SH-SY5Y (cell line): ENCODE measurements at regions not wholly inside any gene's neighbourhood (a gene's known extent, or its start where the extent isn't known, plus 50 kb on each side); places are given as distances from the start of the nearest gene placed in this dataset.

Source experiments
- GATA2 ChIP-seq: IDR thresholded peaks from 2 replicates; pipeline ENCODE4 v1.6.1; 2011; ENCODE audit warnings: mild to moderate bottlenecking, low read depth, low read length
- GATA3 ChIP-seq: IDR thresholded peaks from 2 replicates; pipeline ENCODE4 v1.6.1; 2011; ENCODE audit warnings: low read depth, mild to moderate bottlenecking, low read length, moderate library complexity

DNA sequence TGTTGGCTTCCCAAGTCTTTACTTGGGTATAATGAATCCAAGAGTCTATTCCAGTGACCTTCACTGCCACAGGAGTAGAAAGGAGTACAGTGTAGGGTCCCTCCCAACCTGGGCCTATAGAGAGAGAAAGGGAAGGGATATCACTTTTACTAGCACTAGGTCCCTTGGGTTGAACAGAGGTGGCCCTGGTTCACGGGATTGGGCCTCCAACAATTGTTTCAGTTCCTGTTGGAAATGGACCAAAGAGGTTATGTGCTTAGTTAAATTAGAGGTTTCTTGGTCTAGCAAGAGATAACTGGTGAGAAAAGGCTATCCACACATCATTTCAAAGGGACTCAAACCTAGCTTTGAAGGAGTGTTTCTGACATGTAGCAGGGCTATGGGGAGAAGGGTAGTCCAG lies 57.1 kb upstream of the MED14 start:
- TF ChIP-seq GATA3 (no peak), GATA2 (no peak)

DNA sequence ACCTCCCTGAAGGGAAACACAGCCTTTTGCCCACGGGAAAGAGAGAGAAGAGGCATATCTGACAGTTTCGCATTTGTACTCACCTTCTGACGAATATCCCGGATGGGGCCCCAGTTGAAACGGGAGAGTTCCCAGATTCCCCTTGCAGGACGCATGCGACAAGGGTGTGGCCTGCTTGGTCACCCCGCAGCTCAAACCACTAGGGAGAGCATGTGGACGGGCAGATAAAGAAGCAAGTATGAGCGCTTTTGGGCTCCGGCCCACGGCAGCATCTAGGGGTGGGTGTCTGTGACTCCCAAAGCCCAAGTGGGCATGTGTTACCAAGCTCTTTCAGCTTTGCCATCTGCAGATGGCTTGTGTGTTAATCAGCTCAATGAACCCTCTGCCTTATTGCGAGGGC lies 70.1 kb upstream of the MED14 start:
- TF ChIP-seq GATA3 (no peak), GATA2 (no peak)

DNA sequence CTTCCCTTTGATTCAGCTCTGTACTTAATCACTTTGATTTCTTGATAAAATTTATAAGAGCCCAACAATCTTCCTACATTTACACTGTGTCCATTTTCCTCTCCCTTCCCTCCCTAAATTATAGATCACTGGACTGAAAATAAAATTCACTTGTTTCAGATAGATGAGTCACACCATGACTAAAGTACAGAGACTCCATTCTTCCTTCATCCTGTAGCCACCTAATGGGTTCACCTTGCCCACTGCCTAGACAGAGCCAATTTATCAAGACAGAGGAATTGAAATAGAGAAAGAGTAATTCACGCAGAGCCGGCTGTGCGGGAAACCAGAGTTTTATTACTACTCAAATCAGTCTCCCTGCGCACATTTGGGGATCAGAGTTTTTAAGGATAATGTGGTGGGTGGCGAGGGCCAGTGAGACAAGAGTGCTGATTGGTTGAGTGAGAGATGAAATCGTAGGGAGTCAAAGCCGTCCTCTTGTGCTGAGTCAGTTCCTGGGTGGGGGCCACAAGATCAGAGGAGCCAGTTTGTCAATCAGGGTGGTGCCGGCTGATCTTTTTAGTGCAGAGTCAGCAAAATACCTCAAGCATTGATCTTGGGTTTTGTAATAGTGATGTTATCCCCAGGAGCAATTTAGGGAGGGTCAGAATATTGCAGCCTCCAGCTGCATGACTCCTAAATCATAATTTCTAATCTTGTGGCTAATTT lies 71.3 kb upstream of the MED14 start:
- TF ChIP-seq GATA3 (no peak), GATA2 (no peak)

DNA sequence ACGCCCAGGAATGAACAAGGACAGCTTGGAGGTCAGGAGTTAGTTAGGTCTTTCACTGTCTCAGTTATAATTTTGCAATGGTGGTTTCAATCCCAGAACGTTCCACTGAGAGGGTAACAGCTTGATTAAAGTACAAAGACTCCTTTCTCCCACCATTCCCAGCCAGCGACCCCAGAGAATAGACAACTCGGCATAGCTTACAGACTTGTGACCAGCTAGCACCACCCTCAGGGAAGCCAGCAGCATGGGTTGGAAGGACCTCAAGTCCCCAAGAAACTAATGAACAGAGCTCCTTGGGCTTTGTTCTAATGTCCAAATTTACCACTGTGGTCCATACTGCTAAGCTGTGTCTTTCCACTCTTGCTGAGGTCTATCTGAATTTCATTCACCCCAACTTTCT lies 72.0 kb upstream of the MED14 start:
- no peak for TF ChIP-seq GATA3
- TF ChIP-seq GATA2 = no peak

DNA sequence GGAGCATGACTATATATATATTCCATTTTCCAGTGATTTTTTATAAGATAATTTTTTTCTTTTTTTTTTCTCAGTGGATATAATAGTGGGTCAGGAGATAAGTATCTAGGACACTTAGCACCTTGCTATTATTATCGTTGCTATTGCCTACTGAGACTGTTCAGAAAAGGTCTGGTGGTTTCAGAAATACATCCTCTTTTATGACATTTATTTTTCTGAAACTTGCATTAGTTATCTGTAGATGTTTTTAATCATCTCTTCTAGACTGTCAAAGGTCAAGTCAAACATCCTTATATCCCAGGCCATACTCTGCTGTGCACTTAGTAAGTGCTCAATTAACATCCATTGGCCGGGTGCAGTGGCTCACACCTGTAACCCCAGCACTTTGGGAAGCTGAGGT lies 72.9 kb upstream of the MED14 start:
- no peak for TF ChIP-seq GATA3
- TF ChIP-seq GATA2 = no peak

DNA sequence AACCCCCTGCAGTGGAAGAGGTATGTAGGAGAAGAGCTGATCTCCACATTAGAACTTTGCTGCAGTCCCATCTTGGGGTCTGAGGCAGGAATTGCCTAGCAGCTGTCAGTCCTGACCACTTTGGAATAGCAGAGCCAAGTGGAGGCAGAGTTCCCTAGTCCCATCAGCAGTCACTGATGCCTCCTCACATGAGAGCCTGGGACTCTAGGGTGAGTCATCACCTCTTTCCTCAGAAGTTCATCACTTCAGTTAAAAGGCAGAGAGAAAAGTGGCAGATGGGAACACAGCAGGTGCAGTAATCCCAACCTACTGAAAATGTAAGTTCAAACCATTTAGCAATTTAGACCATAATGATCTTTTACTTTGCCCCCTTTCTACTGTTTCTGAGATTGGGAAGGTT lies 73.9 kb upstream of the MED14 start:
- no peak for TF ChIP-seq GATA3
- no peak for TF ChIP-seq GATA2

DNA sequence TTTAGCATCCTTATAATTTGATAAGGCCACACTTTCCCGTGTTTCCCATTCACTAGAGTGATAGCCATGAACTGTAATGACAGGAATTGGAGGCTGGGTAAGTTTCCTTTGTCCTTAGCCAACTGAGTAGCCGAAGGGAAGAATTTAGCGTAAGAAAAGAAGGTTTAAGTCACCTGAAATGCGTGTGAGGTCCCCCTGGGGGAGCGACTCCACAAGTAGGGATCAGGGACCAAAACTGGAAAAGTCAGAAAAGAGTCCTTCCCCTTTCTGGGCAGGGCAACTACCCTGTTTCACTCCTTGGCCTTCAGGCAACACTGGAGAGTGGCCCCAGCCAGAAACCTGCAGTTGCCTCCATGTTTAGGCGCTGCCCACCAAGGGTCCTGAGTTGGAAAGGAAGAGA lies 81.6 kb upstream of the MED14 start:
- no peak for TF ChIP-seq GATA2
- no peak for TF ChIP-seq GATA3

DNA sequence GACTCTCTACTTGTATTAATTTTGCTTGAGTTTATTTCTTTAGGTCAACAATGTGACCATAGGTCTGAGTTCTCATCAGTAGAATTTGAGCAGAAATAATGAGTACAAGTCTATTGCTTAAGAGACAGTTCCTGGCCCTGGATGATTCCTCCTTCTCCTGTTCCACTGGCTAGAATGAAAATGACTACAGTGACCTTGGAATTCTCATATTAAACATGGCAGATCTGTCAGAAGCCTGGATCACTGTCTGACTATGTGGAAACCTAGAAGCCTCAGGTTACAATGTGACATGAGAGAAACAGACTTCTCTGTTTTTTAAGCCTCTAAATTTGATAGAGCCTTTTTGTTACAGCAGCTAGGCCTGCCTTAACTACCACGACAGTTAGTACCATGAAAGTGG lies 82.9 kb upstream of the MED14 start:
- TF ChIP-seq GATA3 (no peak), GATA2 (no peak)

DNA sequence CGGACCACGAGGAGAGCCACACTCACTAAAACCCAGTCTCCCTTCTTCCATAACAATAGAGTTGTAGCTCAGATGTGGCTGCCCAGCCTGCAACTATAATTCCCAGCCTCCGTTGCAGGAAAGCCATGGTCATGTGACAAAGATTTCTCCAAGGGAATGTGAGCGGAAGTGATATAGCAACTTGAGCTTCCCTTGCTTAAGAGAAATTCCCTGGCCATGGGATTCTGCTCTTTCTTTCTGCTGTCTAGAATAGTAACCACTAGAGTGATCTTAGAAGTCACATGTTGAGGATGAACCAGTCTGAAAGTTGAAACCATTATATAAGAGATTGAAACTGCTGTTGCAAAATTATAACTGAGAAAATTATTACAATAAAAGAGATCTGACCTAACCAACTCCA lies 86.4 kb upstream of the MED14 start:
- TF ChIP-seq GATA2 = no peak
- TF ChIP-seq GATA3 = no peak

DNA sequence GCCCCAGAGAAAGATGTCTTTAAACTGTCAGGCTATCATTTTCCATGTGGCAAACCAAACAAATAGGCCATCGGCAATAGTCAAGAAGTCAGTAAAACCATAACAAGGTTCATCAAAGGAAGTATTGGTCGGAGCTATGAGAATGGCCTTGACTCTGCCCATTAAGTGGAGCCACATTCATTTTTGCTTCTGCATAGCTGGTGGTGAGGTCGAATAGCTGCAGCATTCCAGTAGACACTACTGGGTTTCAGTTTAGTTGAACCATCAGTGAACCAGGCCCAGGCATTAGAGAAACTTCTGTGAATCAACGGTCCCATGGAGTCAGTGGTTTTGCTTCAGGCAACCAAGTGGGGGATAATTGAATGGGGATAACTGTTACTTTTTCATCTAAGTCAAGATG lies 92.0 kb upstream of the MED14 start:
- TF ChIP-seq GATA2 (no peak), GATA3 (no peak)

DNA sequence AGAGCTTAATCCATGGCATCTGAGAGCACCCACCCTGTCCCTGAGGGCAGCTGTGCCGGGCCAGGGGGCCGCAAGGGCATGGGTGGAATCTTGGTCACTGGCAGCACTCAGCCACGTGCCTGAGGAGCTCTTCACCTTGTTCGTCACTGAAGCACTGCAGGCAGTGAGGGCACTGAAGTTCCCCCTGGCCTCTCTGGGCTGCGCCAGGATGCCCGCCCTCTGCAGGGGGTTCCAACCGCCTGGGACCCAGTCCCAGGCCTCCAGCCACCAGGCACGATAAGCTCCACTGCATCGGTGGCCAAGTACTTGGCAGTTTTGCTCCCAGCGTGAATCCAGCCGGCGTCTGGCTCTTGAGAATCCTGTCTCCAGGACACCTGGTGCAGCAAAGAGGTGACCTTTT lies 96.4 kb upstream of the MED14 start:
- TF ChIP-seq GATA3 (no peak), GATA2 (no peak)

DNA sequence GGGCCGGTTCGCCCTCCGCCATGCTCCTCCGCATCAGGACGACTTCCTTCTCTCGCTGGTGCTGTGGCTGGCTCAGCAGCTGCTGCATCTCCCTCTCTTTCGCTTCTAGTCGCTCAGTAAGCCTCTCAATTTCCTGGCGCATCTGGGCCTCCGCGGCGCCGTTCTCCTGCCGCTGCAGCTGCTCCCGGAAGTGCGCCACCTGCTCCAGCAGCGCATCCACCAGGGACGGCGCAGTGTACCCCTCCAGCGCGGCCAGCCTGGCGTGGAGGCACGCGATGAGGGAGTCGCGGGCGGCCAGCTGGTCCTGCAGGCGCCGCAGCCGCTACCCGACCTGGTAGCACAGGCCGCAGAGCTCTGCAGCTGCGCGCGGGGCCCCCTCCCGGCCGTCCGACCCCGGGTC lies 97.4 kb upstream of the MED14 start:
- TF ChIP-seq GATA3 = no peak
- TF ChIP-seq GATA2 = no peak

DNA sequence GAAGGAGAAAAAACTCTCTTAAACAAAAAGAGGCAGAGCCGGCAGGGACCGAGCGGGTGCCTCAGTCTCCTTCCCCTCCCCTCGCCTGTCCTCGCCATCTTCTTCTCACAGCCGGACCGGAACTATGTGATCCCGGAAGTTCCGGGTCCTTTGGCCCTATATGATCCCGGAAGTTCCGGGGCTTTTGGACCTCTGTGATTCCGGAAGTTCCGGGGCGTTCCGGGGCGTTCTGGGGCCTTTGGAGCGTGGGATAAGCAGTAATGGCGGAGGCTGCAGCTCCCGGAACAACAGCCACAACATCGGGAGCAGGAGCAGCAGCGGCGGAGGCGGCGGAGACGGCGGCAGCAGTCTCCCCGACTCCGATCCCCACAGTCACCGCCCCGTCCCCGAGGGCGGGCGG lies 98.9 kb upstream of the MED14 start:
- TF ChIP-seq GATA2 (no peak), GATA3 (no peak)

DNA sequence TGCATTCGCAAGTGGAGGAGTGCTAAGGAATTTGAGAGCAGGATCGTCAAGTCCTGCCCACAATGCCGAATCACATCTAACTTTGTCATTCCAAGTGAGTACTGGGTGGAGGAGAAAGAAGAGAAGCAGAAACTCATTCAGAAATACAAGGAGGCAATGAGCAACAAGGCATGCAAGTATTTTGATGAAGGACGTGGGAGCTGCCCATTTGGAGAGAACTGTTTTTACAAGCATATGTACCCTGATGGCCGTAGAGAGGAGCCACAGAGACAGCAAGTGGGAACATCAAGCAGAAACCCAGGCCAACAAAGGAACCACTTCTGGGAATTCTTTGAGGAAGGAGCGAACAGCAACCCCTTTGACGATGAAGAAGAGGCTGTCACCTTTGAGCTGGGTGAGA lies 100.2 kb upstream of the MED14 start:
- TF ChIP-seq GATA3 (no peak), GATA2 (no peak)

DNA sequence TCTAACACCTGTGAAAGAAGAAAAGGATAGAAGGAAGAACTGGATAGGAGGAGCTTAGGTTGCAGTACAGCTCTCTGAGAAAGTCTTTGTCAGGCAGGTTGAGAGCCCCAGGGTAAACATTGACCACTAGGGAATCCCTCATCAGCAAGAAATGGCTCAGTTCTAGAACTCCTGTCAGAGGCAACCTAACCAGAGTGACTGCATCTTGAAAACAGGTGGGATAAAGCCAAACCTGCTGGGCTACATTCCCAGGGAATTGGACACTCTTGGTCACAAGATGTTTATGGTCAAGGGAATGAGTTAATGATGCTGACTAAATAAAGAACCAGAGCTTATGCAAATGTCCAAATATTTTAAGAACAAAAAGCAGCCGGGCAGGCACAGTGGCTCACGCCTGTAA lies 108.3 kb upstream of the MED14 start:
- TF ChIP-seq GATA3 = no peak
- TF ChIP-seq GATA2 = no peak

DNA sequence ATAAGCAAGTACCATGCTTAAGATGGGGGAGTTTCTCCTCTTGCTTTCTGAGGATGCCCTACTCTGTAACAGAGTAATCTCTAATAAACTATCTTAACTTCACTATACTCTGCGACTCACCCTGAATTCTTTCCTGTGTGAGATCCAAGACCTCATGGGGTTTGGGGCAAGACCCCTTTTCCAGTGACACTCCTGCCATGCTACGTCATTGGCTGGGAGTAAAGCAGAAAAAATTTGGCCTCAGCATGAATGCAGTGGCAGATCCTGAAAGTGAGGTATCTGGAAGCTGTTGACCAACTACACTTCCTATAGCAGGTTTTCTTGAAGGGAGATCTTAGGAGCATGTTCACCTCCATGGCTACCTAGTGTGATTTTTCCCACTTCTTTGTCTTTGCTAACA lies 109.1 kb upstream of the MED14 start:
- TF ChIP-seq GATA3 = no peak
- no peak for TF ChIP-seq GATA2
